Ammon's horn (tissue), 1 donor: ENCODE measurements at regions not wholly inside any gene's neighbourhood (a gene's known extent, or its start where the extent isn't known, plus 50 kb on each side); places are given as distances from the start of the nearest gene placed in this dataset.
A peak's percentile ranks its signal among the peaks of the same experiment; 100 is the strongest.
"Not testable (repeated sequence)": the region's sequence is repeated elsewhere in the genome, so short reads cannot be mapped to it uniquely, and the experiment has no call there.

Experiments
- DNase-seq: peaks from one replicate; pipeline ENCODE4 v3.0.0-alpha.2; 2016; ENCODE audit warnings: low spot score

GRCh38 chr1:112099979-112100378 lies 110.5 kb upstream of the KCND3 start:
- DNase-seq: no peak

DNA sequence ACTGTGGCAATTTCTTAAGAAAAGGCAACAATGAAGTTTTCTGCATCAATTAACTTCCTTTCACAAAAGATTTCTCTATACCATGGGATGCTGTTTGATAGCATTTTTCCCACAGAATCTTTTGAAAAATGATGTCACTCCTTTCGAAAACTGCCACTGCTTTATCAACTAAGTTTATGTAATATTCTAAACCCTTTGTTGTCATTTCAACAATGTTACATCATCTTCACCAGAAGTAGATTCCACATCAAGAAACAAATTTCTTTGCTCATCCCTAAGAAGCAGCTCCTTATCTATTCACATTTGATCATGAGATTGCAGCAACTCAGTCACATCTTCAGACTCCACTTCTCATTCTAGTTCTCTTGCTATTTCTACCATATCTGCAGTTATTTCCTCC lies 116.1 kb upstream of the KCND3 start:
- DNase-seq: no peak

DNA sequence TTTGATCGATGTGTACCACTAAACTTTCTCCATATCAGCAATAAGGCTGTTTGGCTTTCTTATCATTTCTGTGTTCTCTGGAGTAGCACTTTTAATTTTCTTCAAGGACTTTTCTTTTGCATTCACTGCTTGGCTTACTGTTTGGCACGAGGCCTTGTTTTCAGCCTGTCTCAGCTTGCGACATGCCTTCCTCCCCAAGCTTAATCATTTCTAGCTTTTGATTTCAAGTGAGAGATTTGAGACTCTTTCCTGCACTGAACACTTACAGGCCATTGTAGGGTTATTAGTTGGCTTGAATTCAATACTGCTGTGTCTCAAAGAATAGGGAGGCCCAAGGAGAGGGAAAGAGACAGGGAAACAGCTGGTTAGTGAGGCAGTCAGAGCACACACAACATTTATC lies 120.6 kb upstream of the KCND3 start:
- peak; percentile 3 for DNase-seq

- no peak for DNase-seq
Measured at GRCh38 chr1:112111734-112112133, 122.3 kb upstream of the KCND3 start.

GRCh38 chr1:112114540-112114939 lies 125.1 kb upstream of the KCND3 start:
- DNase-seq: no peak

- no peak for DNase-seq
Measured at GRCh38 chr1:112126598-112126997, 137.1 kb upstream of the KCND3 start.

- not testable (repeated sequence) for DNase-seq
Measured at GRCh38 chr1:112127606-112128005, 138.1 kb upstream of the KCND3 start.

- no peak for DNase-seq
Measured at GRCh38 chr1:112133487-112133886, 144.0 kb upstream of the KCND3 start.

- no peak for DNase-seq
Measured at GRCh38 chr1:112140743-112141142, 151.3 kb upstream of the KCND3 start.

DNA sequence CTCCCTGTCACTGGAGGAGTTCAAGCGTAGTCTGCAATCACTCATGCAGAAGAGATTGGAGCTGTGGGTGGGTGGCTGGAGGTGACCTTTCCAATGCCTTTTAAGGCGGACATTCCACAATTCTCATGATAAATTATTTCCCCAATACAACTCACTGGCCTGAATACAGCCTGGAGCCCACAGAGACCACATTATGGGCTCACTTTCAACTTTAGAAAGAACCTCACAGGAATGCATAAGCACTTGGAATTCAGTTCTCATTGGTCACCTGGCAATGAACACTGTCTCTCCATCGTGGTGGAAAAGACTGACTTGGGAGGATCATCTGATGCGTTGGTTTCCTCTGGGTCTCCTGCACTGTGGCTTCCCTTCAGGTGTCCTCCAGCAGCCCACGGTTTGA lies 151.8 kb upstream of the KCND3 start:
- no peak for DNase-seq

- no peak for DNase-seq
Measured at GRCh38 chr1:112141923-112142322, 152.5 kb upstream of the KCND3 start.

DNA sequence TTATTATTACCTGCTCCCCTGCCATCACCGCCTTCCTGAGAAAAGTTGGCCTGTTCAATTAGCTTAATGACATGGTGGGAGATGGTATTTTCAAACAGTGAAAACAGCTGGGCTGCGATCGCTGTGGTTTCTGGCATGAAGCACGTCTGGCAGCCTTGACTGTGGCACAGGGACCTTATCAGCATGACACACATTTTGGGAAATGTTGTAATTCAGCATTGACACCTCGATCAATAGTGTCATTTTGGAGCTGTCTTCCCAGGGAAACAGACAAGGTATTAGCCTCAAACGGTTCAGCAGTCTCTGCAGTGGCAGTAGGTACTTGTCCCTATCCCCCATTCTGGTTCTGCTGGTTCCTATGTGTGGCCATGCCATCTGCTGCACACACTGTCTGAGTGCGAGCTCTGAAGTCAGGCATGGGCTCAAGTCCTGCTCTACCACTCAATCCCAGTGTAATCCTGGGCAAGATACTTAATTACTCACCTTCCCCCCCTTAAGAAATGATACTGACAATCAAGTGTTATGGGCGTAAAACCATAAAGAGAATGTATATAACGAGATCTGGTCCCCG lies 154.5 kb upstream of the KCND3 start:
- no peak for DNase-seq

DNA sequence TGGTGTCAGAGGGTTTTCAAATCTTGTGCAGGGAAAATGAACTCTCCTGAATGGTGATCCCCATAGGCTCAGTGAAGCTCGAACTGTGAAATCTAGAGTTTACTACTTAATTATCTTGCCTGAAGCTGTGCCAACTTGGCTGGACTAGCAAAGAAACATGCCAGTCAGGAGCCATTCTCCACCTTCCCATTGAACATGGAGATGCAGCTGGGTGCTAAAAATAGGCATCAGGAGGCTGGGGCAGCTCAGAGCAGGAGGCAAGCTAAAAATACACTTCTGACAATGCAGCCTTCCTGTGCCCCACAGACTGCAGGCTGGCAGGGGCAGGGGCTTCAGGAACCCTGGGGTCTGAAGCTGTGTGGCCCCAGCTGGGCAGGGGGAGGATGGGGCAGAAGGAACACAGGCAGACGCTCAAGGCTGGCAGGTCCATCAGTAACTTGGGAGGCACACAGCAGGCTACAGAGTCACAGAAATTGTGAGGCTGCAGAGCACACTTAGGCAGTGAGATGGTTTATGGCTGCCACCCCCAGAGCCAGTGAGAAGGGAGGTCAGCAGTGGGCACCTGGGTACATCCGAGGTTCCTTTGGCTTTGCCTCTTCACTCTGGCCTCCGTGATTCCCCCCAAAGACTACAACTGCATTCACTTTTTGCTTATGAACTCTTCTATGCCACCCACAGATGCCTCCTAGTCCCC lies 155.4 kb upstream of the KCND3 start:
- no peak for DNase-seq

GRCh38 chr1:112146201-112146715 lies 156.8 kb upstream of the KCND3 start:
- no peak for DNase-seq

GRCh38 chr1:112160214-112160613 lies 170.7 kb upstream of the KCND3 start:
- not testable (repeated sequence) for DNase-seq

DNA sequence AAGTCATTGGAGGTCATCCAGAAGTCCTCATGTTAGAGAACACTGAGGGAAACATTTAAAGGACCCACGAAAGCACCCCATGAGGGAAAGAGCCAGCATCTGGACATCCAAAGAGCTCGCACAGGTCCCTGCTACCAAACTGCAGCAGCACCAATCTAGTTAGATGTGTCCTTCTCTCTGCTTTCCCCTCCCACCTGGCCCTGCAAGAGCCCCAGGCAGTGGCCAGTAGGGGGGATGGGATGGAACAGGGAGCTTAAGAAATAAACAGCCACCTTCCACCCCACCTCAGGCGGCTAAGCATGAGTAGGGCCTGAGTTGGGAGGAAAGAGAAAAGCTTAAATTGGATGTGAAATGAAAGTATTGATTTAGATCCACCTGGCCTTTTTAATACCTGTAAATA lies 175.9 kb upstream of the KCND3 start:
- DNase-seq: no peak

DNA sequence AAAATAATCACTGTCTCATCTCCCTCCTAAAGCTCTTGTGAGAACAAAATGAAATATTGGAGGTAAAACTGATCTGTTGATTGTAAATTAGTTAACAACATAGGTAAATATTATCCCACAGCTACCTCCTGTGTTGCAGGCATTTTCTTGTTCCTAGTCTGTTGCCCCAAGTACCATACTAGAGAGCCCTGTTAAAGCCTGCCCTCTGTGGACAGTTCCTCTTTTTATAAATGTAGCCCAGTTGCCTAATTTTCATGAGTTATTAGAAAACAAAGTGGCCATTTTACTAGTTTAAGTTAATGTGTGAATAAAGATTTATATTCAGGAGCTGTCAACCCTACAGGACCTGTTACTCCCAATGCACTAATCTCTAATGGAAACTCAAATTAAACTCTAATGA lies 180.0 kb upstream of the KCND3 start:
- no peak for DNase-seq

DNA sequence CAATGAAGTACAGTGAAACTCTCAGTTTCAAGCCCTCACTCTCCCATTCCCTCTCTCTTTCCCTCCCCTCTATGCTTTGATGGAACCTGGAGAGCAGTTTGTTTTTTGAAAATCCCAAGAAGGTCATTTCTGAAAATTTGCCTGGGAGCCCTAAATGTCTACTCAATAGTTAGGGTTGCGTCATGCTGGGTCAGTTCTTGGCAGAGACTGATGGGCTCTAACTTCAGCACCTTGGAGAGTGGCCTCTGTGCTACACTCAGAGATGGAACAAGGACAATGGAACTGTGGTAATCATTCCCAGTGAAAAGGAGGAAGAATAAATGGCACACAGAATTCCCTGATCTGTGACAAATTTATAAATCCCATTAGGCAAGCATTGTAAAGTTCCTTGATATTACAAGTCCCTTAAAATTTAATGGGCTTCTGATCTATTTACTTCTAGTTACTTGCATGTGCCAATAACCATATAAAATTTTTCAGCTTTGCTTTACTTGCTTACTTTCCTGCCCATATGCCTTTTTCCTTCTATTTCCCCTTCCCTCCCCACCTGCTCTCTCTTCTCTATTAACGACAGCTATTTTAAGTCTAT lies 182.9 kb upstream of the KCND3 start:
- DNase-seq: peak; percentile 28

- DNase-seq: no peak
Measured at GRCh38 chr1:112177314-112177713, 187.8 kb upstream of the KCND3 start.

GRCh38 chr1:112188611-112189010 lies 199.1 kb upstream of the KCND3 start:
- no peak for DNase-seq

DNA sequence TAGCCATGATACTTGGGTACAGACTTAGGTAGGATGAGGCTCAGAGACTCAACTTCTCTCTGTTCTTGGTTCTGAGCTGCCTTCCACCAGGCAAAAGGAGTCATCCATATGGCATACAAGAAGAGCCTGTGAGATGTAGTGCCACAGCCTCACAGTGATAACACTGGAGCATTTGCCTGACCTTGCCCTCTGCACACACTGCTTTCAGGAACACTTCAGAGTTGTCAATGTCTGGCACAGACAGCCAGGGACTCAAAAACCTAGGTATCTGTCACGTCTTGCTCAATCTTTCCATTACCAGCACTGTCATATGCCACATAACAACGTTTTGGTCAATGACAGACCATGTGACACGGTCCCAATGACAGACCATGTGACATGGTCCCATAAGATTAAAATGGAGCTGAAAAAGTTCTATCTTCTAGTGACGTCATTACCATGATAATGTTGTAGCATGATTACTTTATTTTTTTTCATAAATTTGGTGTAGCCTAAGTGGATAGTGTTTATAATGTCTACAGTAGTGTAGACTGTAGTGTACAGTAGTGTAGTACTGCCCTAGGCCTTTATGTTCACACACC lies 199.9 kb upstream of the CTTNBP2NL start:
- DNase-seq: no peak

GRCh38 chr1:112196731-112197130 lies 199.3 kb upstream of the CTTNBP2NL start:
- no peak for DNase-seq

DNA sequence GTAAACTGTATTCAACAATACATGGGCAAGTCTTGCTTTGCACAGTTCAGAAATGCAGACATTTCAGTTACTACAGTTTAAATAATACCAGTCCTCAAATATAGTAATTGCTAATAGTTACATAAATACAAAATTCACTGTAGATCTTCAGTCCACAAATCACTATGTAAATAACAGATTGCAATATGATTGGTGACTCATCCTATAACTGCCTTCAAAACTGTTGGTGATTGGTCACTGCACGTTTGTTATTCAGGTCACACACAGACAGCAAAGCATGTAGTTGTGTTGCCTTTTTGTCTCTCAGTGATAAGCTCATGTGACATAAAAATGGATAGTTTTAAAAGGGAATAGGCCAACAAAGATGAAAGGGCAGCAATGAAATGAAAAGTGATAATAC lies 186.5 kb upstream of the CTTNBP2NL start:
- DNase-seq: no peak
